OCI-LY1 (cell line): ENCODE measurements at regions not wholly inside any gene's neighbourhood (a gene's known extent, or its start where the extent isn't known, plus 50 kb on each side); places are given as distances from the start of the nearest gene placed in this dataset.

ENCODE experiments used
- CTCF ChIP-seq: fragments of 200-600 bp; sonication (generic), shearing (Covaris generic); IDR thresholded peaks from 2 replicates; pipeline ENCODE4 v1.5.1; 2017; ENCODE audit warnings: mild to moderate bottlenecking, antibody characterized with exemption, low read length, moderate library complexity, mixed read lengths
- EZH2 ChIP-seq: fragments of 200-600 bp; sonication (generic), shearing (Covaris generic); IDR thresholded peaks from 2 replicates; pipeline ENCODE4 v1.8.0; 2017; ENCODE audit warnings: borderline replicate concordance, mixed run types, mild to moderate bottlenecking, antibody characterized with exemption, low read length, moderate library complexity, mixed read lengths

DNA sequence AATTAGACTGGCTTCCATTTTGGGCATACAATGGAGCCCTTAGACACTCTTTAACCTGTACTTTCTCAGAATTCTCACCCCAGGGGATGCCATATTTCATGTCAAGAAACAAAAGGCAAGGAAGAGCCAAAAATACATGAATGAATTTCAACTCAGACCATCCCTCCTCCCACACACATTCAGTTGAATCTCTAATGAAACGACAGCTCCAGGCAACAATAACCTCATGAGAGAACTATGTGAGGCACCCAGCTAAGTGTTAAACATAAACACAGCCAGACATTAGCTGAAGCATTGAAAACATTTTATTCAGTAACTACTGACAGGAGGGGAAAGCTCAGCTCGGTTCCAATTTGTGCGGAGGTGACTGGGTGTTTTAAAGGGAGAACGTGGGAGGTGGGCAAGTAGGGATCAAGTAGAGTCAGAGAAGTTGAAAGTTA is 1359.1 kb upstream of the CDH9 start:
- TF ChIP-seq CTCF, result no peak
- no peak for TF ChIP-seq EZH2
